WTC11 (cell line): ENCODE measurements at regions not wholly inside any gene's neighbourhood (a gene's known extent, or its start where the extent isn't known, plus 50 kb on each side); places are given as distances from the start of the nearest gene placed in this dataset.

Experiments
- ATAC-seq: fragments of 200-7000 bp; cut with Tn5 transposase; 2 replicates; pipeline ENCODE4 v1.10.0; 2021; ENCODE audit warnings: mild to moderate bottlenecking, moderate library complexity
- CTCF ChIA-PET: fragments of 300-600 bp; sonication (Branson Sonifier 250); formaldehyde crosslinking; loops from one replicate; lab custom pipeline; 2021; ENCODE audit warnings: antibody characterized with exemption; lab: Charles Lee
- POLR2A ChIA-PET: fragments of 350-600 bp; sonication (Branson Sonifier 250); formaldehyde crosslinking; loops from one replicate; lab custom pipeline; 2021; ENCODE audit warnings: antibody characterized with exemption; lab: Charles Lee
- DNase-seq: peaks from one replicate; pipeline ENCODE4 v3.0.0; 2021; ENCODE audit warnings: low spot score
- H3K27ac Mint-ChIP-seq: 2 replicates; pipeline ENCODE4 v1.8.0; 2021; ENCODE audit warnings: mixed read lengths
- H3K27me3 Mint-ChIP-seq: 2 replicates; pipeline ENCODE4 v1.8.0; 2021; ENCODE audit warnings: low read depth, mild to moderate bottlenecking, moderate library complexity, mixed read lengths
- H3K36me3 Mint-ChIP-seq: 2 replicates; pipeline ENCODE4 v1.8.0; 2021; ENCODE audit warnings: mixed read lengths
- H3K4me1 Mint-ChIP-seq: 2 replicates; pipeline ENCODE4 v1.8.0; 2022; ENCODE audit warnings: mixed read lengths
- H3K4me3 Mint-ChIP-seq: 2 replicates; pipeline ENCODE4 v1.8.0; 2021; ENCODE audit warnings: mild to moderate bottlenecking, moderate library complexity, mixed read lengths
- H3K9me3 Mint-ChIP-seq: 2 replicates; pipeline ENCODE4 v1.8.0; 2021; ENCODE audit warnings: mixed read lengths
- FOXP1 ChIP-seq: sonication (generic); formaldehyde crosslinking; IDR thresholded peaks from 2 replicates; pipeline ENCODE4 v1.8.0; 2022; ENCODE audit warnings: missing genetic modification reagents, mild to moderate bottlenecking, moderate library complexity, borderline replicate concordance
- GTF2I ChIP-seq: fragments of 250-450 bp; sonication (Bioruptor Pico); conservative IDR thresholded peaks from 2 replicates; pipeline ENCODE4 v1.4.0; 2021; ENCODE audit warnings: mild to moderate bottlenecking
- KAT7 ChIP-seq: sonication (generic); formaldehyde crosslinking; IDR thresholded peaks from 2 replicates; pipeline ENCODE4 v1.8.1; 2023; ENCODE audit warnings: missing genetic modification reagents, mild to moderate bottlenecking, borderline replicate concordance
- NR2C2 ChIP-seq: sonication (generic); formaldehyde crosslinking; IDR thresholded peaks from 2 replicates; pipeline ENCODE4 v1.8.0; 2022; ENCODE audit warnings: mild to moderate bottlenecking, missing genetic modification reagents
- SMAD4 ChIP-seq: sonication (generic); formaldehyde crosslinking; IDR thresholded peaks from 2 replicates; pipeline ENCODE4 v1.8.0; 2022; ENCODE audit warnings: mild to moderate bottlenecking, missing genetic modification reagents
- TP53 ChIP-seq: sonication (generic); formaldehyde crosslinking; IDR thresholded peaks from 2 replicates; pipeline ENCODE4 v1.8.1; 2023; ENCODE audit warnings: mild to moderate bottlenecking, missing genetic modification reagents
- ZNF219 ChIP-seq: sonication (generic); formaldehyde crosslinking; IDR thresholded peaks from 2 replicates; pipeline ENCODE4 v1.8.0; 2023; ENCODE audit warnings: missing genetic modification reagents, mild to moderate bottlenecking, borderline replicate concordance
- ZNF317 ChIP-seq: sonication (generic); formaldehyde crosslinking; IDR thresholded peaks from 2 replicates; pipeline ENCODE4 v1.8.1; 2023; ENCODE audit warnings: low read depth, mild to moderate bottlenecking, moderate library complexity, missing genetic modification reagents, borderline replicate concordance
- ZNF423 ChIP-seq: fragments of 250-450 bp; sonication (Bioruptor Pico); IDR thresholded peaks from 2 replicates; pipeline ENCODE4 v2.1.2; 2022; ENCODE audit warnings: mild to moderate bottlenecking, moderate library complexity
- TF ChIP-seq, protein P1 (sequence below): sonication (generic); formaldehyde crosslinking; IDR thresholded peaks from 2 replicates; pipeline ENCODE4 v1.8.0; 2022; ENCODE audit warnings: mild to moderate bottlenecking, missing genetic modification reagents
- TF ChIP-seq, protein P2 (sequence below): sonication (generic); formaldehyde crosslinking; IDR thresholded peaks from 2 replicates; pipeline ENCODE4 v1.8.1; 2022; ENCODE audit warnings: missing genetic modification reagents, borderline replicate concordance
- TF ChIP-seq, protein P3 (sequence below): sonication (generic); formaldehyde crosslinking; IDR thresholded peaks from 2 replicates; pipeline ENCODE4 v1.8.1; 2022; ENCODE audit warnings: mild to moderate bottlenecking, missing genetic modification reagents, moderate library complexity, borderline replicate concordance
- TF ChIP-seq, protein P4 (sequence below): sonication (generic); formaldehyde crosslinking; IDR thresholded peaks from 2 replicates; pipeline ENCODE4 v1.8.1; 2023; ENCODE audit warnings: mild to moderate bottlenecking, missing genetic modification reagents
- TF ChIP-seq, protein P5 (sequence below): sonication (generic); formaldehyde crosslinking; IDR thresholded peaks from 2 replicates; pipeline ENCODE4 v1.8.1; 2023; ENCODE audit warnings: mild to moderate bottlenecking, missing genetic modification reagents, moderate library complexity
- TF ChIP-seq, protein P6 (sequence below): sonication (generic); formaldehyde crosslinking; IDR thresholded peaks from 2 replicates; pipeline ENCODE4 v1.8.1; 2023; ENCODE audit warnings: mild to moderate bottlenecking, missing genetic modification reagents

DNA sequence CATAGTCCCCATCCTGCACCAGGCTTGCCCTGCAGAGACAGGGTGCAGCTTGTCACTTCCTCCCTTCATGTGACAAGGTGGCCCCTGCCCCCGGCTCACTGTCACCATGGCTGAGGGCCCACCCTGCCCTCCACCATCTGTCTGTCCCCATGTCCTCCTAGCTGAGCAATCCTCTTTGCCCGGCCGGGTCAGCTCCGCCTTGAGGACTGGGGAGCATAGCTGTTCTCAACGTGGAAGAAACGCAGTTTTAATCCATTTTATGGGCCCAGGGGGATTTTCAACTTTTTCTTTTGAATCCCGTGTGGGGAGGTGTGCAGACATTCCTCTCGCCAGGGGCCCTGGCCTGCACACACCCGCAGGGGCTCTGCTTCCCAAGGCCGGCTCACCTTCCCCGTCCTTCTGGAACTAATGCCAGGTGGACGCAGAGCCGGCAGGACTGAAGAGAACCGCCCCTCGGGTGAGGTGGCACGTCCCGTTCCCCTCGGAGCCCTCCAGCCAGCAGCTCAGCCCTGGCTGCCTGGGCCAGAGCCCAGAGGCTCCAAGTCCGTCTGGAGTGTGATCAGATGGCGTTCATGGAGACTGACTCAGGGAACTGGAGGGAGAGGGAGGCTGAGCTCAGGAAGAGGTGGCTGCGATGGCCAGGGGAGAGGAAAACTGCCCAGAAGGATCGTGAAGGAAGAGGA lies 1108.7 kb downstream of the BRD1 start:
- H3K27me3 Mint-ChIP-seq = no peaks in the 10 kb centered on the region
- H3K27ac Mint-ChIP-seq = peak overlapping the region; percentile 73
- CTCF ChIA-PET = interaction anchor here (1.7 kb wide), 1 partner anchor 64 kb away, joined by 7 read pairs; no protein-coding TSS in a partner anchor
- no peak for ATAC-seq
- H3K4me1 Mint-ChIP-seq = peaks cover 21% of the 10 kb centered on the region
- DNase-seq = no peak
- TF ChIP-seq, protein P1, sequence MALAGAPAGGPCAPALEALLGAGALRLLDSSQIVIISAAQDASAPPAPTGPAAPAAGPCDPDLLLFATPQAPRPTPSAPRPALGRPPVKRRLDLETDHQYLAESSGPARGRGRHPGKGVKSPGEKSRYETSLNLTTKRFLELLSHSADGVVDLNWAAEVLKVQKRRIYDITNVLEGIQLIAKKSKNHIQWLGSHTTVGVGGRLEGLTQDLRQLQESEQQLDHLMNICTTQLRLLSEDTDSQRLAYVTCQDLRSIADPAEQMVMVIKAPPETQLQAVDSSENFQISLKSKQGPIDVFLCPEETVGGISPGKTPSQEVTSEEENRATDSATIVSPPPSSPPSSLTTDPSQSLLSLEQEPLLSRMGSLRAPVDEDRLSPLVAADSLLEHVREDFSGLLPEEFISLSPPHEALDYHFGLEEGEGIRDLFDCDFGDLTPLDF (CRISPR knock-in tag) = no peak
- no peak for TF ChIP-seq FOXP1
- TF ChIP-seq, protein P2, sequence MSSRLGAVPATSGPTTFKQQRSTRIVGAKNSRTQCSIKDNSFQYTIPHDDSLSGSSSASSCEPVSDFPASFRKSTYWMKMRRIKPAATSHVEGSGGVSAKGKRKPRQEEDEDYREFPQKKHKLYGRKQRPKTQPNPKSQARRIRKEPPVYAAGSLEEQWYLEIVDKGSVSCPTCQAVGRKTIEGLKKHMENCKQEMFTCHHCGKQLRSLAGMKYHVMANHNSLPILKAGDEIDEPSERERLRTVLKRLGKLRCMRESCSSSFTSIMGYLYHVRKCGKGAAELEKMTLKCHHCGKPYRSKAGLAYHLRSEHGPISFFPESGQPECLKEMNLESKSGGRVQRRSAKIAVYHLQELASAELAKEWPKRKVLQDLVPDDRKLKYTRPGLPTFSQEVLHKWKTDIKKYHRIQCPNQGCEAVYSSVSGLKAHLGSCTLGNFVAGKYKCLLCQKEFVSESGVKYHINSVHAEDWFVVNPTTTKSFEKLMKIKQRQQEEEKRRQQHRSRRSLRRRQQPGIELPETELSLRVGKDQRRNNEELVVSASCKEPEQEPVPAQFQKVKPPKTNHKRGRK (CRISPR knock-in tag) = no peak
- POLR2A ChIA-PET = no interaction called here
- peaks cover 16% of the 10 kb centered on the region for H3K9me3 Mint-ChIP-seq
- H3K4me3 Mint-ChIP-seq = no peak overlapping the region
- peaks cover 13% of the 10 kb centered on the region for H3K36me3 Mint-ChIP-seq

DNA sequence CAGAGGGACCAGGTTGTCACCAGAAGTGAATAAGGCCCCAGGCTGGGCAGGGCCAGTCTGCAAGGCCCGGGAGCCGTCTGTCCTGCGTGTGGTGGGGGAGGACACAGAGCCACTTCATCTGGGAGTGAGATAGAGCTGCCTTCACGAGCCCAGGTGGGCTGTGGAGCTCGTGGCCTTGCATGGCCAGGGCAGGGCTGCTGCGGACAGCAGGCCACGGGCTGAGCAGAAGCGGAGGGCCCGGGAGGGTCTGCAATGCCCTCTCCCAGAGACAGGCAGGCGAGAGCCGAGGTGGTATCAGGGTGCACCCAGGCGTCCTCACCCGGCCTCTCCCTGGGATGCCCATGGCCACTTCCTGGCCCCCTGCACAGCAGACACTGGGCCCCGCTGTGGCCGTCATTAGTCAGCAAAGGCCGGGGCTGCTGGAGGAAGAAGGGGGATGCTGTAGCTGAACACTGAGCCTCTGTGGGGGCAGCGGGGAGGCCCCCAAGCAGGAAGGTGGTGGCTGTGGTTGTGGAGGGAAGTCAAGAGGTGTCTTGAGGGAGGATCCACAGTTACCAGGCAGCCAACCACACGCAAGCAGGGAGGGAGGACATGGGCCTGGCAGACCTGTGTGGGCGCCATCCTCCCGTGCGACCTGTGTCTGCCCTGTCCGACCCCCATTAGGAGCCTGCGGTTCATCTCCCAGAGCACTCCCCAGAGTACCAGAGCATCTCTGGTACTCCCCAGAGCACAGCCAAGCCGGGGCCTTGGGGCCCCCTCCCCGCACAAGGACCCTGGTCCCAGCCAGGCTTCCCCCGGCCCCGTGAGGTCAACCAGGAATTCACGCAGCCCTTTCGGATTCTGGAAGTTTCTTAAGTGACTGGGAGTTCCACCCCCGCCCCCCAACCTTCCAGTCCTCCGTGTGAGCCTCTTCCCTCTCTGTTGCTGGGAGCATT lies 1109.5 kb downstream of the BRD1 start:
- ATAC-seq = no peak
- H3K4me1 Mint-ChIP-seq = peaks cover 21% of the 10 kb centered on the region
- no peaks in the 10 kb centered on the region for H3K27me3 Mint-ChIP-seq
- DNase-seq = peak; percentile 7
- ChIA-PET CTCF (interaction anchor here (0.9 to 1.7 kb wide), 2 partner anchors 65 to 201 kb away, joined by 3 to 7 read pairs; no protein-coding TSS in a partner anchor), POLR2A (interaction anchor here (0.6 kb wide), 1 partner anchor 182 kb away, joined by 3 read pairs; no protein-coding TSS in a partner anchor)
- H3K9me3 Mint-ChIP-seq = peaks cover 16% of the 10 kb centered on the region
- H3K36me3 Mint-ChIP-seq = peaks cover 13% of the 10 kb centered on the region
- peak overlapping the region; percentile 96 for H3K27ac Mint-ChIP-seq
- TF ChIP-seq NR2C2 (no peak), ZNF219 (CRISPR knock-in tag) (no peak), KAT7 (CRISPR knock-in tag) (no peak), GTF2I (no peak), ZNF423 (CRISPR knock-in tag) (no peak), ZNF317 (CRISPR knock-in tag) (no peak), TP53 (CRISPR knock-in tag) (no peak), SMAD4 (CRISPR knock-in tag) (no peak)
- TF ChIP-seq, protein P3, sequence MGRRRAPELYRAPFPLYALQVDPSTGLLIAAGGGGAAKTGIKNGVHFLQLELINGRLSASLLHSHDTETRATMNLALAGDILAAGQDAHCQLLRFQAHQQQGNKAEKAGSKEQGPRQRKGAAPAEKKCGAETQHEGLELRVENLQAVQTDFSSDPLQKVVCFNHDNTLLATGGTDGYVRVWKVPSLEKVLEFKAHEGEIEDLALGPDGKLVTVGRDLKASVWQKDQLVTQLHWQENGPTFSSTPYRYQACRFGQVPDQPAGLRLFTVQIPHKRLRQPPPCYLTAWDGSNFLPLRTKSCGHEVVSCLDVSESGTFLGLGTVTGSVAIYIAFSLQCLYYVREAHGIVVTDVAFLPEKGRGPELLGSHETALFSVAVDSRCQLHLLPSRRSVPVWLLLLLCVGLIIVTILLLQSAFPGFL (CRISPR knock-in tag) = no peak
- TF ChIP-seq, protein P2 (CRISPR knock-in tag) = no peak
- TF ChIP-seq, protein P4, sequence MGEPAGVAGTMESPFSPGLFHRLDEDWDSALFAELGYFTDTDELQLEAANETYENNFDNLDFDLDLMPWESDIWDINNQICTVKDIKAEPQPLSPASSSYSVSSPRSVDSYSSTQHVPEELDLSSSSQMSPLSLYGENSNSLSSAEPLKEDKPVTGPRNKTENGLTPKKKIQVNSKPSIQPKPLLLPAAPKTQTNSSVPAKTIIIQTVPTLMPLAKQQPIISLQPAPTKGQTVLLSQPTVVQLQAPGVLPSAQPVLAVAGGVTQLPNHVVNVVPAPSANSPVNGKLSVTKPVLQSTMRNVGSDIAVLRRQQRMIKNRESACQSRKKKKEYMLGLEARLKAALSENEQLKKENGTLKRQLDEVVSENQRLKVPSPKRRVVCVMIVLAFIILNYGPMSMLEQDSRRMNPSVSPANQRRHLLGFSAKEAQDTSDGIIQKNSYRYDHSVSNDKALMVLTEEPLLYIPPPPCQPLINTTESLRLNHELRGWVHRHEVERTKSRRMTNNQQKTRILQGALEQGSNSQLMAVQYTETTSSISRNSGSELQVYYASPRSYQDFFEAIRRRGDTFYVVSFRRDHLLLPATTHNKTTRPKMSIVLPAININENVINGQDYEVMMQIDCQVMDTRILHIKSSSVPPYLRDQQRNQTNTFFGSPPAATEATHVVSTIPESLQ = no peak
- TF ChIP-seq, protein P5, sequence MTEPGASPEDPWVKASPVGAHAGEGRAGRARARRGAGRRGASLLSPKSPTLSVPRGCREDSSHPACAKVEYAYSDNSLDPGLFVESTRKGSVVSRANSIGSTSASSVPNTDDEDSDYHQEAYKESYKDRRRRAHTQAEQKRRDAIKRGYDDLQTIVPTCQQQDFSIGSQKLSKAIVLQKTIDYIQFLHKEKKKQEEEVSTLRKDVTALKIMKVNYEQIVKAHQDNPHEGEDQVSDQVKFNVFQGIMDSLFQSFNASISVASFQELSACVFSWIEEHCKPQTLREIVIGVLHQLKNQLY (CRISPR knock-in tag) = no peak
- TF ChIP-seq, protein P6, sequence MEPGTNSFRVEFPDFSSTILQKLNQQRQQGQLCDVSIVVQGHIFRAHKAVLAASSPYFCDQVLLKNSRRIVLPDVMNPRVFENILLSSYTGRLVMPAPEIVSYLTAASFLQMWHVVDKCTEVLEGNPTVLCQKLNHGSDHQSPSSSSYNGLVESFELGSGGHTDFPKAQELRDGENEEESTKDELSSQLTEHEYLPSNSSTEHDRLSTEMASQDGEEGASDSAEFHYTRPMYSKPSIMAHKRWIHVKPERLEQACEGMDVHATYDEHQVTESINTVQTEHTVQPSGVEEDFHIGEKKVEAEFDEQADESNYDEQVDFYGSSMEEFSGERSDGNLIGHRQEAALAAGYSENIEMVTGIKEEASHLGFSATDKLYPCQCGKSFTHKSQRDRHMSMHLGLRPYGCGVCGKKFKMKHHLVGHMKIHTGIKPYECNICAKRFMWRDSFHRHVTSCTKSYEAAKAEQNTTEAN (CRISPR knock-in tag) = no peak
- no peak overlapping the region for H3K4me3 Mint-ChIP-seq
